ENCODE measurements at regions not wholly inside any gene's neighbourhood (a gene's known extent, or its start where the extent isn't known, plus 50 kb on each side); places are given as distances from the start of the nearest gene placed in this dataset.

- TF ChIP-seq CTCF (IDR thresholded peaks at IDR 0.05; ENCODE audit: poor library complexity), result no peak
- TF ChIP-seq EZH2 (IDR thresholded peaks at IDR 0.05; ENCODE audit: borderline replicate concordance), result peak; percentile 19
- no peak for TF ChIP-seq EZH2phosphoT487 (IDR thresholded peaks at IDR 0.05; ENCODE audit: low read depth, severe bottlenecking, unreplicated experiment)
Observed at GRCh38 chr14:62117751-62118105, 355.5 kb downstream of the SNAPC1 start.

Data from hepatocyte (in vitro differentiated cells).